PC-9 (cell line): ENCODE measurements at regions not wholly inside any gene's neighbourhood (a gene's known extent, or its start where the extent isn't known, plus 50 kb on each side); places are given as distances from the start of the nearest gene placed in this dataset.

Experiments
- BruUV-seq: library from RNA; stranded (reverse); fragments of 400-500 nt; replicated peaks from 2 replicates; lab custom pipeline; 2021; lab: Mats Ljungman, UMichigan
- CTCF ChIA-PET: fragments of 300-600 bp; sonication (Branson Sonifier 250); formaldehyde crosslinking; loops from one replicate; lab custom pipeline; 2022; ENCODE audit warnings: antibody characterized with exemption; lab: Charles Lee
- POLR2A ChIA-PET: fragments of 300-600 bp; sonication (Branson Sonifier 250); formaldehyde crosslinking; loops from one replicate; lab custom pipeline; 2022; ENCODE audit warnings: antibody characterized with exemption; ENCODE audit not compliant: unreplicated experiment; lab: Charles Lee
- DNase-seq, 2 experiments: peaks; one replicate each; pipeline versions ENCODE4 v3.0.0 to v3.0.0-alpha.2; 2015 to 2022; ENCODE audit warnings: mixed read lengths in 1 of 2
- H2AFZ ChIP-seq: fragments of 200-600 bp; sonication (generic); 2 replicates; pipeline ENCODE4 v1.8.1; 2017; ENCODE audit warnings: antibody characterized with exemption
- H3F3A ChIP-seq: fragments of 200-600 bp; sonication (generic); 2 replicates; pipeline ENCODE4 v1.8.1; 2017; ENCODE audit warnings: antibody characterized with exemption, mild to moderate bottlenecking, low read depth; ENCODE audit not compliant: insufficient read depth
- H3K27ac ChIP-seq: fragments of 200-600 bp; sonication (generic); 2 replicates; pipeline ENCODE4 v1.6.1; 2016; ENCODE audit warnings: mixed run types
- H3K27me3 ChIP-seq: fragments of 200-600 bp; sonication (generic); 2 replicates; pipeline ENCODE4 v1.6.1; 2016; ENCODE audit warnings: low read depth, mixed run types; ENCODE audit not compliant: insufficient read depth
- H3K36me3 ChIP-seq: fragments of 200-600 bp; sonication (generic); 2 replicates; pipeline ENCODE4 v1.6.1; 2016; ENCODE audit warnings: low read depth, mixed run types
- H3K4me1 ChIP-seq: fragments of 200-600 bp; sonication (generic); replicated peaks from 2 replicates; pipeline ENCODE4 v1.6.1; 2016; ENCODE audit warnings: mixed run types; ENCODE audit not compliant: insufficient read depth
- H3K4me2 ChIP-seq: fragments of 200-600 bp; sonication (generic); 2 replicates; pipeline ENCODE4 v1.6.1; 2017; ENCODE audit warnings: mixed run types
- H3K4me3 ChIP-seq: fragments of 200-600 bp; sonication (generic); 2 replicates; pipeline ENCODE4 v1.6.1; 2016; ENCODE audit warnings: mixed run types
- H3K79me2 ChIP-seq: fragments of 200-600 bp; sonication (generic); 2 replicates; pipeline ENCODE4 v1.6.1; 2017; ENCODE audit warnings: low read depth, mixed run types
- H3K9me2 ChIP-seq: fragments of 200-600 bp; sonication (generic); 2 replicates; pipeline ENCODE4 v1.8.1; 2017; ENCODE audit warnings: mild to moderate bottlenecking; ENCODE audit not compliant: insufficient read depth
- H3K9me3 ChIP-seq: fragments of 200-600 bp; sonication (generic); 2 replicates; pipeline ENCODE4 v1.8.1; 2016; ENCODE audit warnings: low read depth; ENCODE audit not compliant: insufficient read depth
- H4K20me1 ChIP-seq: fragments of 200-600 bp; sonication (generic); 2 replicates; pipeline ENCODE4 v1.8.1; 2017; ENCODE audit not compliant: insufficient read depth
- EZH2 ChIP-seq: fragments of 200-600 bp; sonication (generic); IDR thresholded peaks from 2 replicates; pipeline ENCODE4 v1.8.0; 2017; ENCODE audit warnings: antibody characterized with exemption, low read depth
- intact Hi-C: fragments of 100-400 bp; cut with micrococcal nuclease; formaldehyde crosslinking; loops from one replicate; pipeline ENCODE4 v1.10.0; 2022; ENCODE audit not compliant: unreplicated experiment
- TF ChIP-seq, protein P1 (sequence below): fragments of 200-600 bp; sonication (generic); conservative IDR thresholded peaks from 2 replicates; pipeline ENCODE4 v1.6.1; 2017; ENCODE audit warnings: mixed run types, antibody characterized with exemption, mild to moderate bottlenecking, moderate library complexity

DNA sequence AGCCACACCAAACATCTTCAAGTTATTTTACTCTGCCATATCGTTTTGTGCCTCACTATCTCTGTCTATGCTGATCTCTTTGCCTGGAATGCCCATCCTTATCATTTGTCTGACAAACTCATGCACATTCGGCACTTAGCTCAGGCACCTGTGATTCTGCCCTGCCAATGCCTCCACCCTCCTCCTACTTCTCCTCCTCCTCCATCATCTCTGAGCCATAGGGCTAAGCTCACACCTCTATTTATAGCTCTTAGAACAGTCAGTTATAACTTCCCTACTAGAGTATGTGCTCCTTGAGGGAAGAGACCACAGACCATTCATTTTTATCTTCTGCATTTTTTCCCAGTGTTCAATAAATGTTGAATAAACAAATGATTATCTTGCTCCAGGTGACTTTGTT lies 51.2 kb upstream of the CDK13 start:
- H3K4me1 ChIP-seq = peaks cover 2% of the 10 kb centered on the region
- no peaks in the 10 kb centered on the region for H3K9me2 ChIP-seq
- ChIA-PET CTCF (no interaction called here), POLR2A (interaction anchor here (0.6 kb wide), 1 partner anchor 59 kb away, joined by 6 read pairs; no protein-coding TSS in a partner anchor)
- no peak overlapping the region for H3K27ac ChIP-seq
- H3K9me3 ChIP-seq = no peaks in the 10 kb centered on the region
- no peaks in the 10 kb centered on the region for H3K36me3 ChIP-seq
- H4K20me1 ChIP-seq = no peaks in the 10 kb centered on the region
- H3K79me2 ChIP-seq = no peaks in the 10 kb centered on the region
- intact Hi-C loops = no loop called here
- H3K4me3 ChIP-seq = no peak overlapping the region
- H2AFZ ChIP-seq = no peak overlapping the region
- no peak for DNase-seq
- no peaks in the 10 kb centered on the region for H3F3A ChIP-seq
- H3K27me3 ChIP-seq = no peaks in the 10 kb centered on the region
- TF ChIP-seq, protein P1, sequence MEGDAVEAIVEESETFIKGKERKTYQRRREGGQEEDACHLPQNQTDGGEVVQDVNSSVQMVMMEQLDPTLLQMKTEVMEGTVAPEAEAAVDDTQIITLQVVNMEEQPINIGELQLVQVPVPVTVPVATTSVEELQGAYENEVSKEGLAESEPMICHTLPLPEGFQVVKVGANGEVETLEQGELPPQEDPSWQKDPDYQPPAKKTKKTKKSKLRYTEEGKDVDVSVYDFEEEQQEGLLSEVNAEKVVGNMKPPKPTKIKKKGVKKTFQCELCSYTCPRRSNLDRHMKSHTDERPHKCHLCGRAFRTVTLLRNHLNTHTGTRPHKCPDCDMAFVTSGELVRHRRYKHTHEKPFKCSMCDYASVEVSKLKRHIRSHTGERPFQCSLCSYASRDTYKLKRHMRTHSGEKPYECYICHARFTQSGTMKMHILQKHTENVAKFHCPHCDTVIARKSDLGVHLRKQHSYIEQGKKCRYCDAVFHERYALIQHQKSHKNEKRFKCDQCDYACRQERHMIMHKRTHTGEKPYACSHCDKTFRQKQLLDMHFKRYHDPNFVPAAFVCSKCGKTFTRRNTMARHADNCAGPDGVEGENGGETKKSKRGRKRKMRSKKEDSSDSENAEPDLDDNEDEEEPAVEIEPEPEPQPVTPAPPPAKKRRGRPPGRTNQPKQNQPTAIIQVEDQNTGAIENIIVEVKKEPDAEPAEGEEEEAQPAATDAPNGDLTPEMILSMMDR = no peak
- no peak for TF ChIP-seq EZH2
- no peak overlapping the region for H3K4me2 ChIP-seq
- BruUV-seq = no TSS peak
